MM.1S (cell line): ENCODE measurements at regions not wholly inside any gene's neighbourhood (a gene's known extent, or its start where the extent isn't known, plus 50 kb on each side); places are given as distances from the start of the nearest gene placed in this dataset.

Source experiments
- CTCF ChIP-seq: fragments of 300-600 bp; sonication (generic); IDR thresholded peaks from 2 replicates; pipeline ENCODE4 v1.5.1; 2016; ENCODE audit warnings: antibody characterized with exemption, low read length, mixed read lengths
- EZH2 ChIP-seq: fragments of 300-600 bp; sonication (generic); optimal IDR thresholded peaks from 2 replicates; pipeline ENCODE3; 2017; ENCODE audit warnings: low read depth, mild to moderate bottlenecking, antibody characterized with exemption, low read length, mixed read lengths

- TF ChIP-seq CTCF (no peak), EZH2 (no peak)
Observed at GRCh38 chr4:154036856-154037255, 248.0 kb upstream of the SFRP2 start.
